Parathyroid adenoma (tissue), 2 donors: ENCODE measurements at regions not wholly inside any gene's neighbourhood (a gene's known extent, or its start where the extent isn't known, plus 50 kb on each side); places are given as distances from the start of the nearest gene placed in this dataset.

ENCODE experiments used
- H2AFZ ChIP-seq: fragments of 300-600 bp; sonication (generic); one replicate; pipeline ENCODE4 v1.7.0; 2017; ENCODE audit warnings: antibody characterized with exemption, mild to moderate bottlenecking
- H3K27ac ChIP-seq: fragments of 300-600 bp; sonication (generic); one replicate; pipeline ENCODE4 v1.7.0; 2017
- H3K27me3 ChIP-seq: fragments of 300-600 bp; sonication (generic); one replicate; pipeline ENCODE4 v1.7.0; 2017; ENCODE audit warnings: low read length; ENCODE audit not compliant: control insufficient read depth, insufficient read depth
- H3K36me3 ChIP-seq: fragments of 300-600 bp; sonication (generic); one replicate; pipeline ENCODE4 v1.7.0; 2017; ENCODE audit warnings: low read length; ENCODE audit not compliant: control insufficient read depth, insufficient read depth
- H3K4me1 ChIP-seq: fragments of 300-600 bp; sonication (generic); one replicate; pipeline ENCODE4 v1.7.0; 2017; ENCODE audit warnings: control low read depth
- H3K4me2 ChIP-seq: fragments of 300-600 bp; sonication (generic); one replicate; pipeline ENCODE4 v1.7.0; 2017; ENCODE audit warnings: low read length
- H3K4me3 ChIP-seq: fragments of 300-600 bp; sonication (generic); one replicate; pipeline ENCODE4 v1.7.0; 2017; ENCODE audit warnings: low read depth, low read length
- H3K79me2 ChIP-seq: fragments of 300-600 bp; sonication (generic); one replicate; pipeline ENCODE4 v1.7.0; 2017; ENCODE audit warnings: control low read depth
- H3K9ac ChIP-seq: fragments of 300-600 bp; sonication (generic); one replicate; pipeline ENCODE4 v1.7.0; 2017; ENCODE audit warnings: mild to moderate bottlenecking
- H3K9me3 ChIP-seq: fragments of 300-600 bp; sonication (generic); one replicate; pipeline ENCODE4 v1.7.0; 2017; ENCODE audit warnings: low read length; ENCODE audit not compliant: control insufficient read depth
- TF ChIP-seq, protein P1 (sequence below): fragments of 300-600 bp; sonication (generic); IDR thresholded peaks from one replicate; pipeline ENCODE4 v1.7.0; 2017; ENCODE audit warnings: antibody characterized with exemption, mild to moderate bottlenecking
- donor health status: primary hyperparathyroidism.

DNA sequence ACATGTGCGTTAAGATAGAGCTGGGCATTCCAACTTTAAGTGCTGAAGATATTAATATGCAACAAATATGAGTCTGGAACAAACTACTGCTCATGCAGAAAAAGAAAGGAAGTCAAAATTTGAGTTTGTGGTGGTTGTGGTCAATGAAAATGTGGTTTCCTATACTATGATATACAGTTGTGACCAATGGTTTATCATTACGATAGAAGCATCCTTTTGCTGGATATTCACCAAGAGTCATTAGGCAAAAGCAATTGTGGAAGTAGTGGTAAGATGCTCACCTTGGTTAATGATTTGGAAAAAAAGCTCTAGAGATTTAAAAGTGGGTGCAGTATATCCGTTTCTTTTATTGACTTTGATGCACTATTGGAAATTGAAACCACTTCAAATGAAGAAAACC lies 1007.0 kb downstream of the NR2F1-AS1 start:
- H3K9me3 ChIP-seq: no peaks in the 10 kb centered on the region
- no peaks in the 10 kb centered on the region for H3K4me1 ChIP-seq
- TF ChIP-seq, protein P1, sequence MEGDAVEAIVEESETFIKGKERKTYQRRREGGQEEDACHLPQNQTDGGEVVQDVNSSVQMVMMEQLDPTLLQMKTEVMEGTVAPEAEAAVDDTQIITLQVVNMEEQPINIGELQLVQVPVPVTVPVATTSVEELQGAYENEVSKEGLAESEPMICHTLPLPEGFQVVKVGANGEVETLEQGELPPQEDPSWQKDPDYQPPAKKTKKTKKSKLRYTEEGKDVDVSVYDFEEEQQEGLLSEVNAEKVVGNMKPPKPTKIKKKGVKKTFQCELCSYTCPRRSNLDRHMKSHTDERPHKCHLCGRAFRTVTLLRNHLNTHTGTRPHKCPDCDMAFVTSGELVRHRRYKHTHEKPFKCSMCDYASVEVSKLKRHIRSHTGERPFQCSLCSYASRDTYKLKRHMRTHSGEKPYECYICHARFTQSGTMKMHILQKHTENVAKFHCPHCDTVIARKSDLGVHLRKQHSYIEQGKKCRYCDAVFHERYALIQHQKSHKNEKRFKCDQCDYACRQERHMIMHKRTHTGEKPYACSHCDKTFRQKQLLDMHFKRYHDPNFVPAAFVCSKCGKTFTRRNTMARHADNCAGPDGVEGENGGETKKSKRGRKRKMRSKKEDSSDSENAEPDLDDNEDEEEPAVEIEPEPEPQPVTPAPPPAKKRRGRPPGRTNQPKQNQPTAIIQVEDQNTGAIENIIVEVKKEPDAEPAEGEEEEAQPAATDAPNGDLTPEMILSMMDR: no peak
- H3K79me2 ChIP-seq: no peaks in the 10 kb centered on the region
- no peak overlapping the region for H3K9ac ChIP-seq
- no peaks in the 10 kb centered on the region for H3K36me3 ChIP-seq
- no peaks in the 10 kb centered on the region for H3K27me3 ChIP-seq
- H3K27ac ChIP-seq: no peak overlapping the region
- H3K4me2 ChIP-seq: no peak overlapping the region
- no peak overlapping the region for H3K4me3 ChIP-seq
- no peak overlapping the region for H2AFZ ChIP-seq

DNA sequence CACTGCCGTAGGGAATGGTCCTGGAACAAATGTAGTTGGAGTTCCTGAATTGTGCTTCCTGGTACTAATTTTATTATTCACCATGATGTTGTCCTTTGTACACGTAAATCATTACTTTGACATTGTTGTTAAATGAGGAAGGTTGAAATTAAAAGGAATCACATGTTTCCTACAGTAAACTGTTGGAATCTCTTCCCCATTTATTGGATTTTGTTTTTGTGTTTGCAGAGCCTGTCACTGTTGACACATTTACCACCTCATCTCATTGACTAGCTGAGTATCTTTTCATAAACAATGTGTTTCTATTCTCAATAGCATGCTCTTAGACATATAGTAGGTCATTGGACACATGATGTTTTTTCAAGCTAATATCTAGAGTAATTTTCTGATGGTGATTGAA lies 1012.5 kb downstream of the NR2F1-AS1 start:
- Histone ChIP-seq H3K36me3 (no peaks in the 10 kb centered on the region), H3K9me3 (no peaks in the 10 kb centered on the region), H3K4me2 (no peak overlapping the region), H3K4me3 (no peak overlapping the region), H3K27ac (no peak overlapping the region), H3K79me2 (no peaks in the 10 kb centered on the region), H2AFZ (no peak overlapping the region), H3K9ac (no peak overlapping the region), H3K27me3 (no peaks in the 10 kb centered on the region), H3K4me1 (no peaks in the 10 kb centered on the region)
- TF ChIP-seq, protein P1: no peak

DNA sequence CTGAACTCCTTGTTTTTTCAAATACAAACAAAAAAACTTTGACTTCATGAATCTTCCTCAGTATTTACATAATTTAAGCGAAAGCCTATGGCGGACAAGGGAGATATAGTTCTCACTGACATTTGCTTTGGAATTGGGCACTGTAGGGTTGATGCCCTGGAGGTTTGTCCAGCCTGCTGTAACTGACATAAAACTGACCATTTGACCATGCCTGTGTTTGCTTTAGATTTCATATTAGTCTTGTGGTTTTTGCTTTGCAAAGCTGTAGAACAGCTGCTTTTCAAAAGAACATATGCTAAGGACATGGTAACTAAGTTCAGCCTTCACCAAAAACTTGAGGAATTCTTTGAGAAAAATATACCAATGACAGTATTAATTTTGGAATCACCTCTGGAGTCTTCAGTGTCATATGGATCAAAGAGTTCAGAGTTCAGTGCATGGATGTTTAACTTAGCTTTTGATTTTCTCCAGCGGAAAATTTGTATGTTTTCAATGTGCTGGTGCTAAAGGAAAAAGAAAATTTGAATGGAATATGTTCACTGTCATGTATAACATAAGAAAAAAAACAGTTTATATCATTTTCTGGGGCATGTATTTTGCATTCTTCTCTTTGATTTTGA lies 1013.1 kb downstream of the NR2F1-AS1 start:
- H3K4me3 ChIP-seq: no peak overlapping the region
- no peaks in the 10 kb centered on the region for H3K9me3 ChIP-seq
- H3K27me3 ChIP-seq: no peaks in the 10 kb centered on the region
- H3K4me1 ChIP-seq: no peaks in the 10 kb centered on the region
- TF ChIP-seq, protein P1: no peak
- H3K27ac ChIP-seq: no peak overlapping the region
- no peak overlapping the region for H2AFZ ChIP-seq
- H3K79me2 ChIP-seq: no peaks in the 10 kb centered on the region
- no peaks in the 10 kb centered on the region for H3K36me3 ChIP-seq
- no peak overlapping the region for H3K4me2 ChIP-seq
- no peak overlapping the region for H3K9ac ChIP-seq

DNA sequence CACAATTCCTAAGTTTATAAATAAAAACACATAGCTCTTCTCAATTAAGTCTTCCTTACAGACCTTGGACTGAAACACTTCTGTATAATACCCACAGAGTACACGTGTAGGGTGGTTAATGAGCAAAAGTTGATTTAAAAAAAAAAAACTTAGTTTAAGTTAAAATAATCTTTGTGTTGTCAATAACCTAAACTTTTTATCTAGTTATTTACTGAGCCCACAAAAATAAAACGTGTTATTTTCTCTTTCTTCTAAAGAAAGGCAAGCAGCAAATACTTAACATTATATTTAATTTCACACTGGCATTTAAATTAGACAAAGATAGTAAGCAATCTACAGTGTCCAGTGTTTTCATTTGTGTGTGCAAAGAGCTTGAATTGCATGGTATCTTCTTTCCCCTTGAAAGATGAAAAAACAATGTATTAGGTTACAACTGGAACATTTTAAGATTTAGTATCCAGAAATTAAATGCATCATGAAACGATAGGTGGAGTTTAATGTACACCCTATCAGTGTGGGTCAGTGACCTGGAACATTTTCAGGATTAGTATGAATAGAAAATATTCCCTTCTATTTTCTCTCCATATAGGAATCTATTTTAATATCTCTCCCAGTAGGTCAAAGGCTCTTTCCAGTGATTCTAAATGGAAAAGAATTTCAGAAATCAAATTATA lies 1014.8 kb downstream of the NR2F1-AS1 start:
- H3K27me3 ChIP-seq: no peaks in the 10 kb centered on the region

More for the DNA sequence above, 1014.8 kb downstream of the NR2F1-AS1 start:
- Histone ChIP-seq H2AFZ (no peak overlapping the region), H3K4me3 (no peak overlapping the region), H3K27ac (no peak overlapping the region), H3K4me2 (no peak overlapping the region), H3K36me3 (no peaks in the 10 kb centered on the region), H3K9ac (no peak overlapping the region), H3K4me1 (no peaks in the 10 kb centered on the region), H3K9me3 (no peaks in the 10 kb centered on the region), H3K79me2 (no peaks in the 10 kb centered on the region)
- TF ChIP-seq, protein P1: no peak
